BE2C (cell line): ENCODE measurements at regions not wholly inside any gene's neighbourhood (a gene's known extent, or its start where the extent isn't known, plus 50 kb on each side); places are given as distances from the start of the nearest gene placed in this dataset.

Source experiments
- DNase-seq: peaks from one replicate; pipeline ENCODE4 v3.0.0-alpha.2; 2020
- H3K27me3 ChIP-seq: fragments of 250-450 bp; sonication (Bioruptor Pico); 2 replicates; pipeline ENCODE4 v1.5.1; 2020; ENCODE audit warnings: mild to moderate bottlenecking
- H3K36me3 ChIP-seq: fragments of 250-450 bp; sonication (Bioruptor Pico); 2 replicates; pipeline ENCODE4 v1.5.1; 2020; ENCODE audit warnings: mild to moderate bottlenecking
- H3K4me1 ChIP-seq: fragments of 250-450 bp; sonication (Bioruptor Pico); 2 replicates; pipeline ENCODE4 v1.5.1; 2020
- H3K4me3 ChIP-seq: 2 replicates; pipeline ENCODE4 v1.5.1; 2011; ENCODE audit warnings: low read depth, low read length
- H3K9me3 ChIP-seq: fragments of 250-450 bp; sonication (Bioruptor Pico); 2 replicates; pipeline ENCODE4 v1.5.1; 2020
- TF ChIP-seq, protein P1 (sequence below): IDR thresholded peaks from 2 replicates; pipeline ENCODE4 v1.5.1; 2012; ENCODE audit warnings: mild to moderate bottlenecking, low read depth, low read length

DNA sequence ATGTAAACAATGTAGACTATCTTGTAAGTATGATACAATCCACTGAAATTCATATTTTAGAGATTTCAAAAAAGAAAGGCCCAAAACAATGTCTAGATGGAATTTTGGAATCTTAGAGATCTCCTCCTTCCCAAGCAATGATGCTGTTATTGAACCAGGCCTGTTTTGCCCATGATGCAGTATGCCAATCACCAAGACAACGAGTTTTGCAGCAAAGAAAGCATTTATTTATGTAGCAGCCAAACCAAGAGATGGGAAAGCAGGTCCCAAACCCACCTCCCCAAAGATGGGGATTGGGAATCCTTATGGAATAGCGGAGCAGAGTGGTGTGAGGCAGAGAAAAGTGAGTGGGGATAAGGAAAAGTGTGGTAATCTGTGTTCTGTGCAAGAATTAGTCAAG is 197.8 kb upstream of the NT5E start:
- no peak for DNase-seq
- no peaks in the 10 kb centered on the region for H3K27me3 ChIP-seq
- no peaks in the 10 kb centered on the region for H3K4me1 ChIP-seq
- no peaks in the 10 kb centered on the region for H3K36me3 ChIP-seq
- H3K4me3 ChIP-seq: no peak overlapping the region
- TF ChIP-seq, protein P1, sequence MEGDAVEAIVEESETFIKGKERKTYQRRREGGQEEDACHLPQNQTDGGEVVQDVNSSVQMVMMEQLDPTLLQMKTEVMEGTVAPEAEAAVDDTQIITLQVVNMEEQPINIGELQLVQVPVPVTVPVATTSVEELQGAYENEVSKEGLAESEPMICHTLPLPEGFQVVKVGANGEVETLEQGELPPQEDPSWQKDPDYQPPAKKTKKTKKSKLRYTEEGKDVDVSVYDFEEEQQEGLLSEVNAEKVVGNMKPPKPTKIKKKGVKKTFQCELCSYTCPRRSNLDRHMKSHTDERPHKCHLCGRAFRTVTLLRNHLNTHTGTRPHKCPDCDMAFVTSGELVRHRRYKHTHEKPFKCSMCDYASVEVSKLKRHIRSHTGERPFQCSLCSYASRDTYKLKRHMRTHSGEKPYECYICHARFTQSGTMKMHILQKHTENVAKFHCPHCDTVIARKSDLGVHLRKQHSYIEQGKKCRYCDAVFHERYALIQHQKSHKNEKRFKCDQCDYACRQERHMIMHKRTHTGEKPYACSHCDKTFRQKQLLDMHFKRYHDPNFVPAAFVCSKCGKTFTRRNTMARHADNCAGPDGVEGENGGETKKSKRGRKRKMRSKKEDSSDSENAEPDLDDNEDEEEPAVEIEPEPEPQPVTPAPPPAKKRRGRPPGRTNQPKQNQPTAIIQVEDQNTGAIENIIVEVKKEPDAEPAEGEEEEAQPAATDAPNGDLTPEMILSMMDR: no peak
- H3K9me3 ChIP-seq: no peaks in the 10 kb centered on the region

DNA sequence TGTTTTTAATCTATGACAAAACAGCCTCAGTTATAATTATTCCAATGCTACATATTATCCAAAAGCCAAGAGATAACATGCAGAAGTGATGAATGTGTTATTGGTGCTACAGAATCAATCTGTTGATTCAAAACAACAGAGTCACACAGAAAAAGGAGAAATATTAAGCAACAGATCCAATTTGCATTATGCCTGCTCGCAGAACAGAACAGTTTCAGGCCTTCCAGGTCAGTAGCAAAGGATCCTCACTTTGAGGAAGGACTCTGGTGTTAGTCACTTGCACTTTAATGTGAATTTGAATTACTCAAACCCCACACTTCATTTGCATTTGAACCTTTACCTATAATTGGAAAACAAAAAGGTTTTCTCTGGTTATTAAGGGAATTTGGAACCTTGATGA is 198.6 kb upstream of the NT5E start:
- Histone ChIP-seq H3K36me3 (no peaks in the 10 kb centered on the region), H3K27me3 (no peaks in the 10 kb centered on the region), H3K9me3 (no peaks in the 10 kb centered on the region), H3K4me3 (no peak overlapping the region), H3K4me1 (no peaks in the 10 kb centered on the region)
- TF ChIP-seq, protein P1: no peak
- no peak for DNase-seq

DNA sequence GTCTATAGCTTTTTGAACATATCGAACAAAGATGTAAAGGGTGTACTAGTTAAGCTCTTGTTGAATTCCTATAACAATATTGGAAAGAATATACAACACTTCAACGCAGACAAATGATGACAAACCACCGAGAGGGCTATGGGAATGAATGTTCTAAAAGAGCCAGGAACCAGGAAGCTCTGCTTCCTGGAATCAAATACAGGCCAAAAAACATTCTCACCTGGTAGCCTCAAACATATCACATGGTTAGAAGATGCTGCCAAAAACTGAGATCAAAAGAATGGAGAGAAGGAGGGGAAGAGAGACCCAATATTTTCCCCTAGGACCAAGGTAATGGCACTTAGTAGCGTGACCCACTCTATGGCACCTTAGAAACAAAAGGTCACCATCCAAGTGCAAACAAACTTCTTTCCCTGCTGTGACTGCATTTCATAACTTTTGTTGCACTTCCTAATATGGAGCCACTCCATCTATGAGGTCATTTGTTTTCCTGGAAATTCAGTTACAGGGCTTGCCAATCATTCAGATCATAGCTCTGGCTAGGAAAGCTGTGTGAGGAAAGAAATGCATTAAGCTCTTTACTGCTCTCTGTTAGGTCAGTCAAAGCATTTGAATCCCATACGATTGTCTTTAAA is 199.2 kb upstream of the NT5E start:
- Histone ChIP-seq H3K36me3 (no peaks in the 10 kb centered on the region), H3K4me1 (no peaks in the 10 kb centered on the region), H3K27me3 (no peaks in the 10 kb centered on the region), H3K4me3 (no peak overlapping the region), H3K9me3 (no peaks in the 10 kb centered on the region)
- TF ChIP-seq, protein P1: no peak
- DNase-seq: no peak

DNA sequence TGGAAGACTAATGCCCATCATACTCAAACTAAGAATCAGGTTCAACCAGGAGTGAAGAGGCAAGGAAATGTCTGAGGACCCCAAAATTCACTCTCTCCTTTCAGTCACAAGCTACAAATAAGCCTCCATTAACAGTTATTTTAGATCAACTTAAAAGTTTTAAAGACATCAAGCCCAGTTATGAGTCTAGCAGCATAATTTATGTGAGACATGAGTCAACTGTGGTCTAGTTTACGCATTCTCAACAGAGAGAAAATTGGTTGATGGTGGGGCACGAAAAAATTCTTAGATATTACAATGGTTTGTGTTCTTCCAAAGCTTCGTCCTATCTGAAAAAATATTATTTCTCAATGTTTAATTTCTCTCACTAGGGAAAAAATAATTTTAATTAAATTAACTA is 204.9 kb upstream of the NT5E start:
- TF ChIP-seq, protein P1: no peak
- DNase-seq: no peak
- Histone ChIP-seq H3K4me3 (no peak overlapping the region), H3K36me3 (no peaks in the 10 kb centered on the region), H3K4me1 (no peaks in the 10 kb centered on the region), H3K27me3 (no peaks in the 10 kb centered on the region; the same call in 1 of the 2 replicates), H3K9me3 (no peaks in the 10 kb centered on the region)

DNA sequence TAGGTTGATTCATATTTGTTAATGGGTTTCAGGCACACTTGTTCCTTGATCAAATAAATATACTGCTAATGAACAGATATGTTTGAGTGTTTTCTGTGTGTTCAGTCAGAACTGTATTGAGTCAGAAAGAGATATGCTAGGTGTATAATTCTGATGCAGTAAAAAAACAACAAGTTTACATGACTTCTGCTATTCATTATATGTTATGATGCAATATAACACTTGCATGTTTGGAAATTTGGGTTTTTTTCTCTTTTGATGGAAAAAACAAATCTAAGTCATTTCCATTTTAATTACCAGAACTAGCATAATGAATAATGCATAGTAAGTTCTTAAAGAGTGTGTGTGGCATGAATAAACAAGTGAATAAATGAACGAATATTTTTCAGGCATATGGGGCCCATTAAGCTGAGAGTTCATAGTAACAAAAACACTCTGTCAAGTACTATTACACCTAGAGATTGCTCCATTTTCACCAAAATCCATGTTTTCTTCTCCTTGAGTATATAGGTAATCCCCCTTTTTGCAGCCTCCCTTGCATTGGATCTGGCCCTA is 208.3 kb upstream of the NT5E start:
- Histone ChIP-seq H3K4me1 (no peaks in the 10 kb centered on the region), H3K27me3 (no peaks in the 10 kb centered on the region; the same call in 1 of the 2 replicates), H3K36me3 (no peaks in the 10 kb centered on the region), H3K9me3 (no peaks in the 10 kb centered on the region), H3K4me3 (no peak overlapping the region)
- TF ChIP-seq, protein P1: no peak
- DNase-seq: no peak

DNA sequence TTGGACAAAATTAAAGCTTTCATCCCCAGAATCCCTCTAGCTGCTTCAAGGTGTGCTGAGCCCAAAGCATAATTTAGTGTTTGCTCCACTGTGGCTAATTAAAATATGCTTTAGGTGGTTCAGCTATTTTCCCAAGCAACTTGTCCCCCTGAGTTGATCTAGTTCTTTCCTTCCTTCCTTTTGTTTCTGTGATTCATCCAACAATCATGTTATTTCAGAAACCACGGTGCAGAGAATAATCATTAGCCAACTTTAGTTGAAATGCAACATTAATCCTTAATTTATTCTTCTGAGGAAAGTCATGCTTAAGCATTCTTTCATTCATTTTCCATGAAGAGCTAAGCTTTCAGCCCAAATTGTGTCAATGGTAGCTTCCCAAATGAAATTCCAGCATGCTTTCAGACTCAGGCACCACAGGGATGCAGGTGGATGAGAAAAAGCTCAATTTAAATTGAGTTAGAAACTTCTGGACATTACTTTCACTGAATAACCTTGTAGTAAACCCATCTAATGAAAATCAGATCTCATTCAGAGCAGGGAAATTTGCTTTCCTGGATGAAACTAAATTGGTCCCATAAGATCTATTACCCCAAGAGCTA is 209.0 kb upstream of the NT5E start:
- H3K36me3 ChIP-seq: no peaks in the 10 kb centered on the region
- H3K4me3 ChIP-seq: no peak overlapping the region
- no peaks in the 10 kb centered on the region for H3K9me3 ChIP-seq
- H3K4me1 ChIP-seq: no peaks in the 10 kb centered on the region
- TF ChIP-seq, protein P1: no peak
- no peaks in the 10 kb centered on the region; the same call in 1 of the 2 replicates for H3K27me3 ChIP-seq
- no peak for DNase-seq
